Body of pancreas (tissue), 4 donors: ENCODE measurements at regions not wholly inside any gene's neighbourhood (a gene's known extent, or its start where the extent isn't known, plus 50 kb on each side); places are given as distances from the start of the nearest gene placed in this dataset.
A peak's percentile ranks its signal among the peaks of the same experiment; 100 is the strongest.

Source experiments
- ATAC-seq: fragments of 150-250 bp; one replicate; pipeline ENCODE4 v1.9.1; 2016
- DNase-seq, 4 donors: peaks; one replicate each; pipeline ENCODE4 v3.0.0-alpha.2; 2019
- H3K27ac ChIP-seq, 4 donors: fragments of 200-600 bp; sonication (generic); 1 replicate in 3 of 4; 2 replicates in 1 of 4; pipeline versions ENCODE4 v1.5.1 to v1.6.1; 2016 to 2019; ENCODE audit warnings: mild to moderate bottlenecking in 1 of 4, mixed read lengths in 1 of 4, moderate library complexity in 1 of 4
- H3K27me3 ChIP-seq, 2 donors: fragments of 200-600 bp; sonication (generic); one replicate each; pipeline ENCODE4 v1.6.0; 2016; ENCODE audit warnings: mild to moderate bottlenecking in 1 of 2
- H3K36me3 ChIP-seq, 2 donors: fragments of 200-600 bp; sonication (generic); replicated peaks in 1 of 2; 2 replicates each; pipeline ENCODE4 v1.5.1; 2016; ENCODE audit warnings: low read depth in 2 of 2; ENCODE audit not compliant: insufficient read depth in 1 of 2
- H3K4me1 ChIP-seq: fragments of 200-600 bp; sonication (generic); one replicate; pipeline ENCODE4 v1.6.0; 2016
- H3K4me3 ChIP-seq, 2 donors: fragments of 200-600 bp; sonication (generic); 1 replicate in 1 of 2; 2 replicates in 1 of 2; pipeline ENCODE4 v1.5.1; 2016 to 2019
- H3K9me3 ChIP-seq, 3 donors: fragments of 200-600 bp; sonication (generic); 1 replicate in 2 of 3; 2 replicates in 1 of 3; pipeline ENCODE4 v1.5.1; 2016
- POLR2A ChIP-seq, 3 donors: fragments of 450-650 bp; IDR thresholded peaks; one replicate each; pipeline ENCODE4 v1.6.1; 2016; ENCODE audit warnings: antibody characterized with exemption in 3 of 3, mild to moderate bottlenecking in 2 of 3
- WGBS, 2 donors: methylation state at CpG; one replicate each; pipeline ENCODE4 v1.1.5; 2017; 5-methylcytosine and 5-hydroxymethylcytosine counted together
- intact Hi-C: fragments of 100-400 bp; cut with DNase I; formaldehyde crosslinking; loops from one replicate; pipeline ENCODE4 v1.15.1; 2023
- TF ChIP-seq, protein P1 (sequence below), 7 experiments: fragments of 450-650 bp in 4 of 7; fragments of 200-600 bp in 3 of 7; sonication (generic) in 3 of 7; IDR thresholded peaks; one replicate each; pipeline ENCODE4 v1.5.1; 2016 to 2019; ENCODE audit warnings: antibody characterized with exemption in 7 of 7

DNA sequence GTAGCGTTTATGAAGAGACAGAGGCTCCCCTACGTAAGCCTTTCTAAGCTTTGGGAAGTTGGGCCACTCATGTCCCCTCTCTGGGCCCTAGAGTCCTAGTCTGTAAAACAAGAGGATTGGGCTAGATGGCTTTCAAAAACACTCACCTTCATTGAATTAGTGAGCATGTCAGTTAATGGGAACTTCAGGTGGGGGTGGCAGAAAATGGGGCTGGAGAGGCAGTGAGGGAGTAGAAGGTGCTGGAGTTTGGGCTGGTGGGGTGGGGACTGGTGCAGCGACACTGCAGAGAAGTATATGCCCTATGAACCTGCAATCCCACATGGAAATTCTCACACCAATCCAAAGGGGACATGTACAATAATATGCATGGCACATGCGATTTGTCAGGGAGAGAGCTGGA lies 182.7 kb downstream of the C1orf94 start:
- WGBS, 2 donors: 78 to 85% methylated on average over 4 of the region's 4 CpGs
- no peaks in the 10 kb centered on the region for H3K9me3 ChIP-seq
- H3K36me3 ChIP-seq: no peaks in the 10 kb centered on the region
- DNase-seq (no peak), ATAC-seq (no peak)
- no peaks in the 10 kb centered on the region for H3K27me3 ChIP-seq
- intact Hi-C loops: no loop called here
- no peak for TF ChIP-seq POLR2A (IDR thresholded peaks at IDR 0.05)
- TF ChIP-seq, protein P1, sequence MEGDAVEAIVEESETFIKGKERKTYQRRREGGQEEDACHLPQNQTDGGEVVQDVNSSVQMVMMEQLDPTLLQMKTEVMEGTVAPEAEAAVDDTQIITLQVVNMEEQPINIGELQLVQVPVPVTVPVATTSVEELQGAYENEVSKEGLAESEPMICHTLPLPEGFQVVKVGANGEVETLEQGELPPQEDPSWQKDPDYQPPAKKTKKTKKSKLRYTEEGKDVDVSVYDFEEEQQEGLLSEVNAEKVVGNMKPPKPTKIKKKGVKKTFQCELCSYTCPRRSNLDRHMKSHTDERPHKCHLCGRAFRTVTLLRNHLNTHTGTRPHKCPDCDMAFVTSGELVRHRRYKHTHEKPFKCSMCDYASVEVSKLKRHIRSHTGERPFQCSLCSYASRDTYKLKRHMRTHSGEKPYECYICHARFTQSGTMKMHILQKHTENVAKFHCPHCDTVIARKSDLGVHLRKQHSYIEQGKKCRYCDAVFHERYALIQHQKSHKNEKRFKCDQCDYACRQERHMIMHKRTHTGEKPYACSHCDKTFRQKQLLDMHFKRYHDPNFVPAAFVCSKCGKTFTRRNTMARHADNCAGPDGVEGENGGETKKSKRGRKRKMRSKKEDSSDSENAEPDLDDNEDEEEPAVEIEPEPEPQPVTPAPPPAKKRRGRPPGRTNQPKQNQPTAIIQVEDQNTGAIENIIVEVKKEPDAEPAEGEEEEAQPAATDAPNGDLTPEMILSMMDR (IDR thresholded peaks at IDR 0.05): no peak
- H3K4me1 ChIP-seq: no peaks in the 10 kb centered on the region
- no peak overlapping the region for H3K4me3 ChIP-seq
- H3K27ac ChIP-seq: no peak overlapping the region

DNA sequence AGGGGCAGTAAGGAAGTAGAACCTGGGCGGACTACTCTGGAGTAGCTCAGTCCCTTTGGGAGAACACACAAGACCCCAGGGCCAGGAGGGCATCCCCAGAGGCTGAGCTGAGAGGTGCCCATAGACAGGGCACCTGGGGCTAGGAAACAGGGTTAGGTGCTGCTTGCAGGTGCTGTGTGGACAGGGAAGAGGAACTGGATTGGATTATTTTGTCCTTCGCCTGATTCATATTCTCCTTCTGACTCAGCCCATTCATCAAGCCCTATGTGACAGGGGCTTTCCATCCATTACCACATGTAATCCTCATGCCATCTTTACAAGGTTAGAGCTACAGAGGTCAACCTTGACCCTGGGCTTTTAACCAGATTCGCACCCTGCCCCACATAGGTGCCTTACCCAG lies 183.9 kb downstream of the C1orf94 start:
- TF ChIP-seq, protein P1 (IDR thresholded peaks at IDR 0.05): no peak
- TF ChIP-seq POLR2A (IDR thresholded peaks at IDR 0.05): no peak
- 55 to 70% methylated on average over 3 of the region's 3 CpGs for WGBS, 2 donors
- no peak overlapping the region for H3K4me3 ChIP-seq
- H3K36me3 ChIP-seq: no peaks in the 10 kb centered on the region
- DNase-seq (no peak), ATAC-seq (peak; percentile 48)
- H3K4me1 ChIP-seq: no peaks in the 10 kb centered on the region
- H3K27me3 ChIP-seq: no peaks in the 10 kb centered on the region
- intact Hi-C loops: no loop called here
- H3K27ac ChIP-seq: no peak overlapping the region
- no peaks in the 10 kb centered on the region for H3K9me3 ChIP-seq

DNA sequence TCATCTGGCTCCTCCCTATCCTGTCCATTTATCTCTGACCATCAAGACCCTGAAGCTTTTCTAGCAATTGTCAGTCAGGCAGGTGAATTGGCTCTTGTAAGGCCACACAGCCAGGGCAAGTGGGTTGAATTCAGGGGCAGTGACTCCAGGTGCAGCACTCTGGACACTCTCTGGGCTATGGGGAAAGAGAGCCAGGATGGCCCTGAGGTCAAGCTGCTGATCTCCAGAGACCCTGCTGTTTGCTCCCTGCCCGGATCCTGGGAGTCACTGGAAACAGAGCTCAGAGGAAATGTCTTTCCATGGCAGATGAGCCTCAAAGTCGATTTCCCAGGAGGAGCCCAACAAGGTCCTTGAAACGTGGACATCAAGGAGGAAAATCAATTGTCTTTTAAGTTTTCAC lies 184.4 kb downstream of the C1orf94 start:
- Histone ChIP-seq H3K9me3 (no peaks in the 10 kb centered on the region), H3K4me1 (no peaks in the 10 kb centered on the region), H3K27me3 (no peaks in the 10 kb centered on the region), H3K36me3 (no peaks in the 10 kb centered on the region), H3K4me3 (no peak overlapping the region), H3K27ac (no peak overlapping the region)
- intact Hi-C loops: no loop called here
- TF ChIP-seq, protein P1 (IDR thresholded peaks at IDR 0.05): no peak
- no peak for TF ChIP-seq POLR2A (IDR thresholded peaks at IDR 0.05)
- DNase-seq: no peak
- no peak for ATAC-seq
- WGBS, 2 donors: 17 to 33% methylated on average over 3 of the region's 3 CpGs

DNA sequence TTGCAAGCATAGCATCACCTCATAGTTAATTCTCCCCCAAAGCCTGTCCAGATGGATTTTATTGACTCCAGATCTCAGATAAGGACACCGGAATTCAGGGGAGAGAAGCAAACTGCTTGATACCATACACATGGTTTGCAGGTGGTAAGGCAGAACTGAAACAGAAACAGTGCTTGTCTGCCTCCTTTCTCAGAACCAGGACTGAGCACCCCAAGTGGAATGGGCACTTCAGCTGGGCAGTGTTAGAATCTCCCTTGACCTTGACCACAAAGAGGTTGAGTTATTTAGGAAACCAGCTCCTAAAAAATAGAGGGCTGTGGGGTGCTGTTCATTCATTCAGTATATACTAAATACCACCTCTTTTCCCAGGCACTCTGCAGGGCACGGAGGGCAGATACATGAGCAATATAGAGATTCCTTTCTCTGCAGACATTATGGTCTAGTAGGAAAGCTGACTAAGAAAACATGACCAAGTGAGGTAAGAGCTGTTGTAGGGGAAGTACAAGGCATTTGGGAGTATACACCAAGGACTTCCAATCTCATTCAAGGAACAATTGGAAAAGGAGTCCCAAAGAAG lies 185.2 kb downstream of the C1orf94 start:
- no peak for ATAC-seq
- intact Hi-C loops: no loop called here
- Histone ChIP-seq H3K36me3 (no peaks in the 10 kb centered on the region), H3K4me3 (no peak overlapping the region), H3K4me1 (no peaks in the 10 kb centered on the region), H3K9me3 (no peaks in the 10 kb centered on the region), H3K27me3 (no peaks in the 10 kb centered on the region), H3K27ac (no peak overlapping the region)
- DNase-seq: no peak
- no peak for TF ChIP-seq POLR2A (IDR thresholded peaks at IDR 0.05)
- TF ChIP-seq, protein P1 (IDR thresholded peaks at IDR 0.05): no peak
- WGBS, 2 donors: 31 to 47% methylated on average over 2 of the region's 2 CpGs

DNA sequence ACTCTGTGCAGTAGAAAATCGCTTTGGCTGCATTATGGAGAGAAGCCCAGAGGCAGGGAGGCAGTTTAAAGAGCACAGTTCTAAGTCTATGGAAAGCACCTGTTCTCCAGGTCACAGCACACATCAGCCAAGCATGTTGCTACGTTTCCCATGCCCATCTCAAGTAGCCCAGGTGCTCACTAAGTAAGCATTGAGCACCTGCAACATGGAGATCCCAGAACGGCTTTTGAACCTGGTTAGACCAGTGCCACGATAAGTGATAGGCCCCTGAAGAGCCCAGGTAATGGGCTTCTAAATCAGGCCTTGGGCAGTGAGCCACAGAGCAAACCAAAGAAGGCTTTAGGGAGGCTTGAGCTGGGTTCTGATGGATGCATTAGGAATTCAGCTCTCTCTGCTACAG lies 186.2 kb downstream of the C1orf94 start:
- 39 to 41% methylated on average over 4 of the region's 4 CpGs for WGBS, 2 donors
- H3K4me1 ChIP-seq: no peaks in the 10 kb centered on the region
- H3K27ac ChIP-seq: no peak overlapping the region
- no peaks in the 10 kb centered on the region for H3K9me3 ChIP-seq
- intact Hi-C loops: no loop called here
- no peaks in the 10 kb centered on the region for H3K36me3 ChIP-seq
- TF ChIP-seq POLR2A (IDR thresholded peaks at IDR 0.05): no peak
- TF ChIP-seq, protein P1 (IDR thresholded peaks at IDR 0.05): no peak
- no peak overlapping the region for H3K4me3 ChIP-seq
- H3K27me3 ChIP-seq: no peaks in the 10 kb centered on the region
- DNase-seq (no peak), ATAC-seq (no peak)
